SK-N-SH treated with all-trans-retinoic acid at 6 μM for 48 hours (cell line): ENCODE measurements at regions not wholly inside any gene's neighbourhood (a gene's known extent, or its start where the extent isn't known, plus 50 kb on each side); places are given as distances from the start of the nearest gene placed in this dataset.

ENCODE experiments used
- ATAC-seq: fragments of 200-7000 bp; cut with Tn5 transposase; 3 replicates; pipeline ENCODE4 v1.9.1; 2020; ENCODE audit warnings: mild to moderate bottlenecking, moderate library complexity
- ARNTL ChIP-seq: fragments of 450-650 bp; formaldehyde crosslinking; IDR thresholded peaks from 2 replicates; pipeline ENCODE4 v1.5.0; 2020; ENCODE audit warnings: low read depth, mild to moderate bottlenecking, moderate library complexity, borderline replicate concordance
- BACH2 ChIP-seq: fragments of 250-450 bp; sonication (Bioruptor Pico); IDR thresholded peaks from 2 replicates; pipeline ENCODE4 v1.9.0; 2021; ENCODE audit warnings: mild to moderate bottlenecking, borderline replicate concordance
- CSDC2 ChIP-seq: fragments of 250-450 bp; sonication (Bioruptor Pico); IDR thresholded peaks from 2 replicates; pipeline ENCODE4 v1.5.0; 2020; ENCODE audit warnings: mild to moderate bottlenecking, moderate library complexity
- ESRRG ChIP-seq: fragments of 250-450 bp; sonication (Bioruptor Pico); IDR thresholded peaks from 2 replicates; pipeline ENCODE4 v1.6.1; 2021; ENCODE audit warnings: mild to moderate bottlenecking
- GLIS3 ChIP-seq: fragments of 250-450 bp; sonication (Bioruptor Pico); IDR thresholded peaks from 2 replicates; pipeline ENCODE4 v1.5.0; 2020; ENCODE audit warnings: mild to moderate bottlenecking, moderate library complexity
- ISL1 ChIP-seq: fragments of 250-450 bp; sonication (Bioruptor Pico); IDR thresholded peaks from 2 replicates; pipeline ENCODE4 v2.1.2; 2022; ENCODE audit warnings: mild to moderate bottlenecking, moderate library complexity
- OSR1 ChIP-seq: fragments of 250-450 bp; sonication (Bioruptor Pico); IDR thresholded peaks from 2 replicates; pipeline ENCODE4 v1.8.0; 2022; ENCODE audit warnings: moderate library complexity, mild to moderate bottlenecking, inconsistent platforms
- PPARA ChIP-seq: fragments of 250-450 bp; sonication (Bioruptor Pico); IDR thresholded peaks from 2 replicates; pipeline ENCODE4 v1.5.0; 2020; ENCODE audit warnings: mild to moderate bottlenecking, borderline replicate concordance
- RARB ChIP-seq: fragments of 250-450 bp; sonication (Bioruptor Pico); IDR thresholded peaks from 2 replicates; pipeline ENCODE4 v1.8.0; 2021; ENCODE audit warnings: mild to moderate bottlenecking, moderate library complexity
- SNAI2 ChIP-seq: fragments of 250-450 bp; sonication (Bioruptor Pico); IDR thresholded peaks from 2 replicates; pipeline ENCODE4 v1.5.0; 2020; ENCODE audit warnings: mild to moderate bottlenecking, moderate library complexity
- TCF4 ChIP-seq: fragments of 250-450 bp; sonication (Bioruptor Pico); IDR thresholded peaks from 2 replicates; pipeline ENCODE4 v1.8.0; 2021; ENCODE audit warnings: mild to moderate bottlenecking, moderate library complexity, borderline replicate concordance
- TOX ChIP-seq: fragments of 250-450 bp; sonication (Bioruptor Pico); IDR thresholded peaks from 2 replicates; pipeline ENCODE4 v1.8.0; 2021; ENCODE audit warnings: mild to moderate bottlenecking, moderate library complexity, borderline replicate concordance
- ZC3H10 ChIP-seq: fragments of 250-450 bp; sonication (Bioruptor Pico); IDR thresholded peaks from 2 replicates; pipeline ENCODE4 v1.5.1; 2021; ENCODE audit warnings: mild to moderate bottlenecking, moderate library complexity
- ZFP3 ChIP-seq: fragments of 250-450 bp; sonication (Bioruptor Pico); IDR thresholded peaks from 2 replicates; pipeline ENCODE4 v1.5.0; 2020; ENCODE audit warnings: mild to moderate bottlenecking, moderate library complexity
- ZFP30 ChIP-seq: fragments of 450-650 bp; formaldehyde crosslinking; IDR thresholded peaks from 2 replicates; pipeline ENCODE4 v1.5.0; 2022; ENCODE audit warnings: mild to moderate bottlenecking, moderate library complexity
- ZNF565 ChIP-seq: fragments of 450-650 bp; formaldehyde crosslinking; conservative IDR thresholded peaks from 2 replicates; pipeline ENCODE4 v1.5.0; 2020; ENCODE audit warnings: low read depth, mild to moderate bottlenecking, moderate library complexity
- ZNF70 ChIP-seq: fragments of 450-650 bp; formaldehyde crosslinking; IDR thresholded peaks from 2 replicates; pipeline ENCODE4 v1.5.0; 2020; ENCODE audit warnings: mild to moderate bottlenecking, moderate library complexity
- ZNF8 ChIP-seq: fragments of 450-650 bp; formaldehyde crosslinking; IDR thresholded peaks from 2 replicates; pipeline ENCODE4 v1.5.0; 2020; ENCODE audit warnings: mild to moderate bottlenecking, moderate library complexity
- TF ChIP-seq, protein P1 (sequence below): fragments of 250-450 bp; sonication (Bioruptor Pico); IDR thresholded peaks from 2 replicates; pipeline ENCODE4 v1.5.1; 2020; ENCODE audit warnings: low read depth, mild to moderate bottlenecking, moderate library complexity
- TF ChIP-seq, protein P2 (sequence below): fragments of 250-450 bp; sonication (Bioruptor Pico); IDR thresholded peaks from 2 replicates; pipeline ENCODE4 v1.8.0; 2020; ENCODE audit warnings: mild to moderate bottlenecking, moderate library complexity, borderline replicate concordance
- TF ChIP-seq, protein P3 (sequence below): fragments of 250-450 bp; sonication (Bioruptor Pico); IDR thresholded peaks from 2 replicates; pipeline ENCODE4 v1.5.0; 2020; ENCODE audit warnings: mild to moderate bottlenecking, moderate library complexity
- TF ChIP-seq, protein P4 (sequence below): fragments of 250-450 bp; sonication (Bioruptor Pico); IDR thresholded peaks from 2 replicates; pipeline ENCODE4 v1.8.0; 2021; ENCODE audit warnings: low read depth, mild to moderate bottlenecking, moderate library complexity, borderline replicate concordance
- TF ChIP-seq, protein P5 (sequence below): fragments of 250-450 bp; sonication (Bioruptor Pico); IDR thresholded peaks from 2 replicates; pipeline ENCODE4 v1.5.1; 2021; ENCODE audit warnings: mild to moderate bottlenecking, moderate library complexity

DNA sequence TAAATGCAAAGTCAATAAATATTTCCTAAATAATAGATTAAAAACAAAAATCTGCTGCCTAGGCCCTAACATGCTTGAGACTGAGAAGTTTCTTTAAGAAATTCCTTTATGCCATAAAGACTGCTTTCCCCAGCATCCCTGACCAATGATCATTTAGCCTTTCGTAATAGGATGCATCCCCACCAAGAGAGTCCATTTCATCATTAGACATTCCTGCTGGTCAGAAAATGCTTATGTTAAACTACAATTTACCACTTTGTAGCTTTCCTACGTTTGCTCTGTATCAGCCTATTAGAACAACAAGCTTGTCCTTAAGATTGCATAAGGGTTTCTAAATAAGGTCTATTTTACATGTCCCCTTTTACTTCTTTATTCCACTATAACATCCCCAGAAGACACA is 59.8 kb upstream of the HSF2 start:
- TF ChIP-seq, protein P1, sequence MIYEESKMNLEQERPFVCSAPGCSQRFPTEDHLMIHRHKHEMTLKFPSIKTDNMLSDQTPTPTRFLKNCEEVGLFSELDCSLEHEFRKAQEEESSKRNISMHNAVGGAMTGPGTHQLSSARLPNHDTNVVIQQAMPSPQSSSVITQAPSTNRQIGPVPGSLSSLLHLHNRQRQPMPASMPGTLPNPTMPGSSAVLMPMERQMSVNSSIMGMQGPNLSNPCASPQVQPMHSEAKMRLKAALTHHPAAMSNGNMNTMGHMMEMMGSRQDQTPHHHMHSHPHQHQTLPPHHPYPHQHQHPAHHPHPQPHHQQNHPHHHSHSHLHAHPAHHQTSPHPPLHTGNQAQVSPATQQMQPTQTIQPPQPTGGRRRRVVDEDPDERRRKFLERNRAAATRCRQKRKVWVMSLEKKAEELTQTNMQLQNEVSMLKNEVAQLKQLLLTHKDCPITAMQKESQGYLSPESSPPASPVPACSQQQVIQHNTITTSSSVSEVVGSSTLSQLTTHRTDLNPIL (CRISPR knock-in tag): no peak
- TF ChIP-seq ZNF8 (CRISPR knock-in tag) (no peak), ZC3H10 (CRISPR knock-in tag) (no peak), ISL1 (no peak), ZFP30 (no peak), ESRRG (CRISPR knock-in tag) (no peak), TOX (no peak), ZNF565 (CRISPR knock-in tag) (no peak), ZFP3 (CRISPR knock-in tag) (no peak), RARB (CRISPR knock-in tag) (no peak), PPARA (CRISPR knock-in tag) (no peak), SNAI2 (CRISPR knock-in tag) (no peak), CSDC2 (CRISPR knock-in tag) (no peak), BACH2 (no peak), ZNF70 (CRISPR knock-in tag) (no peak), ARNTL (CRISPR knock-in tag) (no peak)
- TF ChIP-seq, protein P2, sequence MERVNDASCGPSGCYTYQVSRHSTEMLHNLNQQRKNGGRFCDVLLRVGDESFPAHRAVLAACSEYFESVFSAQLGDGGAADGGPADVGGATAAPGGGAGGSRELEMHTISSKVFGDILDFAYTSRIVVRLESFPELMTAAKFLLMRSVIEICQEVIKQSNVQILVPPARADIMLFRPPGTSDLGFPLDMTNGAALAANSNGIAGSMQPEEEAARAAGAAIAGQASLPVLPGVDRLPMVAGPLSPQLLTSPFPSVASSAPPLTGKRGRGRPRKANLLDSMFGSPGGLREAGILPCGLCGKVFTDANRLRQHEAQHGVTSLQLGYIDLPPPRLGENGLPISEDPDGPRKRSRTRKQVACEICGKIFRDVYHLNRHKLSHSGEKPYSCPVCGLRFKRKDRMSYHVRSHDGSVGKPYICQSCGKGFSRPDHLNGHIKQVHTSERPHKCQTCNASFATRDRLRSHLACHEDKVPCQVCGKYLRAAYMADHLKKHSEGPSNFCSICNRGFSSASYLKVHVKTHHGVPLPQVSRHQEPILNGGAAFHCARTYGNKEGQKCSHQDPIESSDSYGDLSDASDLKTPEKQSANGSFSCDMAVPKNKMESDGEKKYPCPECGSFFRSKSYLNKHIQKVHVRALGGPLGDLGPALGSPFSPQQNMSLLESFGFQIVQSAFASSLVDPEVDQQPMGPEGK (CRISPR knock-in tag): no peak
- TF ChIP-seq, protein P3, sequence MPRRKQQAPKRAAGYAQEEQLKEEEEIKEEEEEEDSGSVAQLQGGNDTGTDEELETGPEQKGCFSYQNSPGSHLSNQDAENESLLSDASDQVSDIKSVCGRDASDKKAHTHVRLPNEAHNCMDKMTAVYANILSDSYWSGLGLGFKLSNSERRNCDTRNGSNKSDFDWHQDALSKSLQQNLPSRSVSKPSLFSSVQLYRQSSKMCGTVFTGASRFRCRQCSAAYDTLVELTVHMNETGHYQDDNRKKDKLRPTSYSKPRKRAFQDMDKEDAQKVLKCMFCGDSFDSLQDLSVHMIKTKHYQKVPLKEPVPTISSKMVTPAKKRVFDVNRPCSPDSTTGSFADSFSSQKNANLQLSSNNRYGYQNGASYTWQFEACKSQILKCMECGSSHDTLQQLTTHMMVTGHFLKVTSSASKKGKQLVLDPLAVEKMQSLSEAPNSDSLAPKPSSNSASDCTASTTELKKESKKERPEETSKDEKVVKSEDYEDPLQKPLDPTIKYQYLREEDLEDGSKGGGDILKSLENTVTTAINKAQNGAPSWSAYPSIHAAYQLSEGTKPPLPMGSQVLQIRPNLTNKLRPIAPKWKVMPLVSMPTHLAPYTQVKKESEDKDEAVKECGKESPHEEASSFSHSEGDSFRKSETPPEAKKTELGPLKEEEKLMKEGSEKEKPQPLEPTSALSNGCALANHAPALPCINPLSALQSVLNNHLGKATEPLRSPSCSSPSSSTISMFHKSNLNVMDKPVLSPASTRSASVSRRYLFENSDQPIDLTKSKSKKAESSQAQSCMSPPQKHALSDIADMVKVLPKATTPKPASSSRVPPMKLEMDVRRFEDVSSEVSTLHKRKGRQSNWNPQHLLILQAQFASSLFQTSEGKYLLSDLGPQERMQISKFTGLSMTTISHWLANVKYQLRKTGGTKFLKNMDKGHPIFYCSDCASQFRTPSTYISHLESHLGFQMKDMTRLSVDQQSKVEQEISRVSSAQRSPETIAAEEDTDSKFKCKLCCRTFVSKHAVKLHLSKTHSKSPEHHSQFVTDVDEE: no peak
- TF ChIP-seq, protein P4, sequence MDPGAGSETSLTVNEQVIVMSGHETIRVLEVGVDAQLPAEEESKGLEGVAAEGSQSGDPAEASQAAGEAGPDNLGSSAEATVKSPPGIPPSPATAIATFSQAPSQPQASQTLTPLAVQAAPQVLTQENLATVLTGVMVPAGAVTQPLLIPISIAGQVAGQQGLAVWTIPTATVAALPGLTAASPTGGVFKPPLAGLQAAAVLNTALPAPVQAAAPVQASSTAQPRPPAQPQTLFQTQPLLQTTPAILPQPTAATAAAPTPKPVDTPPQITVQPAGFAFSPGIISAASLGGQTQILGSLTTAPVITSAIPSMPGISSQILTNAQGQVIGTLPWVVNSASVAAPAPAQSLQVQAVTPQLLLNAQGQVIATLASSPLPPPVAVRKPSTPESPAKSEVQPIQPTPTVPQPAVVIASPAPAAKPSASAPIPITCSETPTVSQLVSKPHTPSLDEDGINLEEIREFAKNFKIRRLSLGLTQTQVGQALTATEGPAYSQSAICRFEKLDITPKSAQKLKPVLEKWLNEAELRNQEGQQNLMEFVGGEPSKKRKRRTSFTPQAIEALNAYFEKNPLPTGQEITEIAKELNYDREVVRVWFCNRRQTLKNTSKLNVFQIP (CRISPR knock-in tag): no peak
- TF ChIP-seq, protein P5, sequence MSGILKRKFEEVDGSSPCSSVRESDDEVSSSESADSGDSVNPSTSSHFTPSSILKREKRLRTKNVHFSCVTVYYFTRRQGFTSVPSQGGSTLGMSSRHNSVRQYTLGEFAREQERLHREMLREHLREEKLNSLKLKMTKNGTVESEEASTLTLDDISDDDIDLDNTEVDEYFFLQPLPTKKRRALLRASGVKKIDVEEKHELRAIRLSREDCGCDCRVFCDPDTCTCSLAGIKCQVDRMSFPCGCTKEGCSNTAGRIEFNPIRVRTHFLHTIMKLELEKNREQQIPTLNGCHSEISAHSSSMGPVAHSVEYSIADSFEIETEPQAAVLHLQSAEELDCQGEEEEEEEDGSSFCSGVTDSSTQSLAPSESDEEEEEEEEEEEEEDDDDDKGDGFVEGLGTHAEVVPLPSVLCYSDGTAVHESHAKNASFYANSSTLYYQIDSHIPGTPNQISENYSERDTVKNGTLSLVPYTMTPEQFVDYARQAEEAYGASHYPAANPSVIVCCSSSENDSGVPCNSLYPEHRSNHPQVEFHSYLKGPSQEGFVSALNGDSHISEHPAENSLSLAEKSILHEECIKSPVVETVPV (CRISPR knock-in tag): no peak
- no peak for ATAC-seq

DNA sequence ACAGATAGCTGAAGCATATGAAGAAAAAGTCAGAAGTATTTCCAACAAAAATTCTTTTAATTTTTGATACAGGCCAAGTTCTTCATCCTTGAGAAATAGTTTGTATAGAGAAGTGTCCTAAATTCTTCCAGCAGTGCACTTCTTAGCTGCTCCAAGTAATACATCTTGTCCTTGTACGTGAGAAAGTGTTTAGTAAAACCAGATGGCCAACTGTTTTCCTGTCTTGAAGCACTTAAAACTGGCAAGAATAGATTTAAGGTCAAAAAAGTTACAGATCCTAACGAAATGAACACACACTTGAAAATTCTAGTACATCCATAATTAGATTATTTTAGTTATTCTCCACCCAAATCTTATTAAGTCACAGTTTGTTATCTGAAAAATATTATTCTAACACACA is 52.2 kb upstream of the HSF2 start:
- TF ChIP-seq ZC3H10 (CRISPR knock-in tag): no peak
- TF ChIP-seq SNAI2 (CRISPR knock-in tag): no peak
- no peak for TF ChIP-seq PPARA (CRISPR knock-in tag)
- TF ChIP-seq CSDC2 (CRISPR knock-in tag): no peak
- TF ChIP-seq, protein P4 (CRISPR knock-in tag): no peak
- TF ChIP-seq, protein P5 (CRISPR knock-in tag): no peak
- TF ChIP-seq, protein P2 (CRISPR knock-in tag): no peak
- TF ChIP-seq ISL1: no peak
- no peak for TF ChIP-seq ESRRG (CRISPR knock-in tag)
- TF ChIP-seq BACH2: no peak
- TF ChIP-seq TOX: no peak
- no peak for TF ChIP-seq ARNTL (CRISPR knock-in tag)
- no peak for TF ChIP-seq TCF4 (CRISPR knock-in tag)
- TF ChIP-seq ZNF70 (CRISPR knock-in tag): no peak
- TF ChIP-seq RARB (CRISPR knock-in tag): no peak
- TF ChIP-seq ZFP30: no peak
- no peak for TF ChIP-seq GLIS3 (CRISPR knock-in tag)
- TF ChIP-seq OSR1: no peak
- TF ChIP-seq, protein P1 (CRISPR knock-in tag): no peak

More for the DNA sequence above, 52.2 kb upstream of the HSF2 start:
- no peak for ATAC-seq
